OCI-LY3 (cell line): ENCODE measurements at regions not wholly inside any gene's neighbourhood (a gene's known extent, or its start where the extent isn't known, plus 50 kb on each side); places are given as distances from the start of the nearest gene placed in this dataset.

ENCODE experiments used
- CTCF ChIP-seq: fragments of 200-600, 300-600 bp; sonication (generic); IDR thresholded peaks from 2 replicates; pipeline ENCODE4 v1.5.1; 2014; ENCODE audit warnings: antibody characterized with exemption, low read length, low read depth
- EZH2phosphoT487 ChIP-seq: fragments of 200-600 bp; shearing (Covaris generic); IDR thresholded peaks from 2 replicates; pipeline ENCODE4 v1.6.1; 2018; ENCODE audit warnings: antibody characterized with exemption, mixed run types, low read depth

GRCh38 chr14:42123526-42123925 lies 516.9 kb downstream of the LRFN5 start:
- no peak for TF ChIP-seq CTCF
- no peak for TF ChIP-seq EZH2phosphoT487
